GM18858 (cell line): ENCODE measurements at regions not wholly inside any gene's neighbourhood (a gene's known extent, or its start where the extent isn't known, plus 50 kb on each side); places are given as distances from the start of the nearest gene placed in this dataset.
"Not testable (repeated sequence)": the region's sequence is repeated elsewhere in the genome, so short reads cannot be mapped to it uniquely, and the experiment has no call there.

Experiments used
- ATAC-seq: cut with Tn5 transposase; IDR thresholded peaks from one replicate; pipeline ENCODE4 v1.9.1; 2021; ENCODE audit not compliant: unreplicated experiment

DNA sequence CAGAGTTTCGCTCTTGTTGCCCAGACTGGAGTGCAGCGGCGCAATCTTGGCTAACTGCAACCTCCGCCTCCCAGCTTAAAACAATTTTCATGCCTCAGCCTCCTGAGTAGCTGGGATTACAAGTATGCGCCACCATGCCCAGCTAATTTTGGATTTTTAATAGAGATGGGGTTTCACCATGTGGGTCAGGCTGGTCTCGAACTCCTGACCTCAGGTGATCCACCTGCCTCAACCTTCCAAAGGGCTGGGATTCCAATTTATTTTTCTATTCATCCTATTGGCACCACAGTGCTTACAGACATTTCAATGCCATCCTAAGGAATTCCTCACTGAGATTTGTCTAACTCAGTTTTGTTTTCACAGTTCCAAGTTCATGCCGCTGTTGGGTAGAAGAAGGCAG lies 98.3 kb upstream of the EGLN3 start:
- ATAC-seq, result not testable (repeated sequence)

DNA sequence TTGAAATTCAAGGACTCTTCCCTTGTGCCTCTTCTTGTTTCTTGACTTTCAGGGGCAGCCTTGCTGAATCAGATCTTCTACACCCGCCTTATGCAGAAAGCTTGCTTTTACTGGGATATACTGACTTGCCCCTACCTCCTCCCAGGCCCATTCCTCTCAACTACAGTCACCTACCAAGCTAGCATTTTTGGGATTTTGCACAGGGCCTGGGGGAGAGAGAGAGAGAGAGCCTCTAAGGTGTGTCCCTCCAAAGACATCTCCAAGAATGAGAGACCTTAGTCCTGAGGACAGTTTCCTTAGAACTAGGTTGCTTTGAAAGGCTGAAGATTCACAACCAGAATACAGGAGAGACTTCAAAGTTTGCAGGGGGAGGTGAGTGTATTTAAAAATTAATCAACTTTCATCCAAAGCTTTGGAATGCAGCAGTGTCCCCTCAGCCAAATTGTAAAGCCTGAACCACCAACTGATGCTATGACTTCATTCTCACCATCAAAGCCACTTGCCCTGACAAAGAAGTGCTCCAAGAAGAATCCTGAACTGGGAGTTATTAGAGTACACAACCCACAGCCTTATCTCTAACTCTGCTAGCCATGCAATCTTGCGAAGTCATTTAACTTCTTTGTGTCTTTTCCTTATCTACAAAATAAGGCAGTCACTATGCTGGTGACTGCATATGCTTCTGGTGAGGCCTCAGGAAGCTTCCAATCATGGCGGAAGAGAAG lies 96.1 kb upstream of the EGLN3 start:
- ATAC-seq, result no peak

DNA sequence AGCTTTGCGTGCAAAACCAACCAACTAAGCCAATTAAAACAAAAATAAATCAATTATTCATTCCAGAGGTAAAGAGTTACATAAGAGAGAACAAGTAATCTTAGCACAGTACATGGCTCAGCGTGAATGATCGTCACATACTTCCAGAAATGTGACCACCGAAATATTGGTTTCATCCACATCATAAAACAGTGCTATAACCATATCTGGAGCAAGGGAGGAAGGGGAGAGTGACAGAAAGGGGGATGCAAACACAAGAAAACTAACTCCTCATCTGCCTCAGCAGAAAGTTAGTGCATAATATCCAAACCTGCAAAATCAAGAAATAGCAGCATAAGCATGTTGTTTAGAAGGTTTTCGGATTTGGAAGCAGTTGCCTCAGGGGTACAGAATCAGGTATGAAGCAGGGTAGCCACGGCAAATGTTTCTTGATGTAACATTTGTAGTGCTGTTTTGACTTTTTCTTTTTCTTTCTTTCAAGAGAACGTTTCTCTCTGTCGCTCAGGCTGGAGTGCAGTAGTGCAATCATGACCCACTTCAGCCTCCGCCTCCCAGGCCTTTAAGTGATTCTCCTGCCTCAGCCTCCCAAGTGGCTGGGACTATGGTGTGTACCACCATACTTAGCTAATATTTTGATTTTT lies 93.9 kb upstream of the EGLN3 start:
- ATAC-seq, result no peak

DNA sequence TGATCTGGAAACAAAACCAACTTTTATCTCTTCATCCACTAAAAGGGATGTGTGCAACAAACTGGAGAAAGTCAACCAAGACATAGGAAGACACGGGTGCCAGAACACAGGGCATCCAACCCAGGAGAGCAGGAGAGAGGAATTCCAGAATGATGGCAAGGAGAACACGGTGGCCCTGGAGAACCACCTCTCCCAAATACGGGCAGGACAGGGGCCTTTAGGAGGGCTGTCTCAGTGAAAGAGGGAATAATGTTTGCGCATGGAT lies 93.4 kb upstream of the EGLN3 start:
- no peak for ATAC-seq

- ATAC-seq, result peak; percentile 91
Observed at GRCh38 chr14:34043627-34044372, 92.9 kb upstream of the EGLN3 start.

DNA sequence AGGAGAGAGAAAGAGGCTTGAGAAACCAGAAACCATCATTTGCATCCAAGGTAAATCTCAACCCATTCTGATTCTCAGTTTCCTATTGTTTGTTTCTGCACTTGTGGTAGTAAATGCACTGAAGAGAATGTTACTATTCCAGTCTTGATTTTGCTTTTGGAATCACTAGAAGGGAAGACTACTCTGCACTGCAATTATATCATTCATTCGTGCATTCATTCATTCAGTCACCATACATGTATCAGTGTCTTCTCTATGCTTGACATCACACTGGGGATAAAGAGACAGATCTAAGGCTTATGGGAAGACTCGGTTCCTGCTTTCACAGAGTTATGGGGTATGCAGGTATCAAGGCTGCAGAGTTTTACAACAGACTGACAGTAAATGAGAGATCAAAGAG lies 90.3 kb upstream of the EGLN3 start:
- ATAC-seq, result no peak

- no peak for ATAC-seq
Observed at GRCh38 chr14:34040766-34041165, 89.9 kb upstream of the EGLN3 start.

GRCh38 chr14:34039428-34040047 lies 88.7 kb upstream of the EGLN3 start:
- no peak for ATAC-seq

DNA sequence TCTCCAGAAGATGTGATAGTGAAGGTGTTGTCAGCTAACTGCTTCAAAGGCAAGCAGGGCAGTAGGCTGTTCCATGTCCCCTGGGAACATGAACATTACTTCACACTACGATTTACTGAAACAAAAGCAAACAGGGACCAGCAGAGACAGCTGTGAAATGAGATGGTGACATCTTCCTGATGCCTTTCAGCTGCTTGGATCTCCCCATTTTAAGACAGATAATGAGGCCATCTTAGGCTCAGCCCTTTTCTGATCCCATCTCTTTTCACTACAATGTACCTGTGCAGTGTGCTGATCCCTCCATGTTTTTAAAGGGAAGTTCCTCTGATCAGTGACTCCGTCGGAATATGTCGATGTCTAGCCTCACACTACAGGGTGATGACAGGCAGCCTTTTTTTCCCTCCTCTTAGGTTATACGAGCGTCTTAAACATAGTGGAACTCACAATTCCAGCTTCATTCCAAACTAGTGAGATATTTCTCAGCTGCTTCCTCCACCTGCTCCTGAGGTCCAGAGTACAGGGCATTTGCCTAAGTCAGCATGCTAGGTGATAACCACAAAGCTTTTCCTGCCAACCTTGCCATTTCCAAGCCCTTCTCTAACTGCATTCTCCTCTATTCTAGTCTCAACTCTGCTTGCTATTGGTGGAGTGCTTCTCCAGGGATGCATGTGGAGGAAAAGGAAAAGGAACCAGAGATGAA lies 87.6 kb upstream of the EGLN3 start:
- no peak for ATAC-seq

DNA sequence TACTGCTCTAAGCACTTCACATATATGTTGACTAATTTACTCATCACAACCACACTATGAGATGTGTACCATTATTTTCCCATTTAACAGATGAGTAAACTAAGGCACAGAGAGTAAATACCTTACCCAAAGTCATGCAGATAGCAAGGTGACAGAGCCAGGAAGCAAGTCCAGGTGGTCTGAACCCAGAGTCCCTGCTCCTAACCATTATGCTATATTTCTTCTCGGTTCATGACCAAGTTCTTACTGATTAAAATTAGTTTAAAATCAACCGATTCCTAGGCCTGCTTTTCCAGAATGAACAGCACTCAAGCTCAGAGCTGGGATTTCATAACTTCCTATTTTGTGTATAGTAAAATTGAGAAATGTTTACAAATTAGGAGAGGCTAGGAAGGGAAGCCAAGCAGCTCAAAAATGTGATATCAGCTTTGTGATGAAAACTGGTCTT lies 85.5 kb upstream of the EGLN3 start:
- no peak for ATAC-seq

DNA sequence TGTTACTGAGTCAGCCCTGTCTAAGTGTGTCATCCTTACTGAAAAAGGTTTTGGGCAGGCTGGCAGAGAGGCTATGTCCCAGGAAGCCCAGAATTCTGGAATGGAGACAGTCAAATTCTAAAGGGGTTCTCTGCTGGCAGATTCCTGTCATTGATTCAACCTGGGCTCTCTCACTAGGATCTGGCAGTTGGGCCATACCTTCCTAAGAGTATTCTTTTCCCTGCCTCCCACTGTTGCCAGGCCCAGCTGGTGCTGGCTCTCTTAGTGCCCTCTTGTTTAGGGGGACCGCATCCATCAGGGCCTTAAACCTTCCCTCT lies 85.0 kb upstream of the EGLN3 start:
- ATAC-seq, result no peak

- no peak for ATAC-seq
Observed at GRCh38 chr14:34035177-34035933, 84.5 kb upstream of the EGLN3 start.

GRCh38 chr14:34034447-34035176 lies 83.7 kb upstream of the EGLN3 start:
- no peak for ATAC-seq

DNA sequence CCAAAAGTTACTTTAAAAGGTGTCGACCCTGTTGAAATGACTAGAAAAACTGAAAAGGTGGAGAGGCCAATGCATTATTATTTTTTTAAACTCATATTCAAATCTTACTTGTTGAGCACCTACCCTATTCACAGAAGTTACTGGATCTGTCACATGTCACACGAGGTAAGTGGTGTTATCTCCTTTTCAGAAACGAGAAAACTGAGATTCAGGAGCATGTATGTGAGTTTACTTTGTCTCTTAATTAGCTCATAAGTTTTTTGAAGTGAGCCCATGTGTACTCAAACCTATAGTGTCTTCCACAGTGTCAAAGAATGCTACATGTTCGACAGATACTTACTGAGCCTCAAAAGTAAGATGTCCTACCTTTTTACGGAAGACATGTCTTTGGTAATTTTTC lies 81.8 kb upstream of the EGLN3 start:
- no peak for ATAC-seq

- no peak for ATAC-seq
Observed at GRCh38 chr14:34030864-34031263, 80.0 kb upstream of the EGLN3 start.

DNA sequence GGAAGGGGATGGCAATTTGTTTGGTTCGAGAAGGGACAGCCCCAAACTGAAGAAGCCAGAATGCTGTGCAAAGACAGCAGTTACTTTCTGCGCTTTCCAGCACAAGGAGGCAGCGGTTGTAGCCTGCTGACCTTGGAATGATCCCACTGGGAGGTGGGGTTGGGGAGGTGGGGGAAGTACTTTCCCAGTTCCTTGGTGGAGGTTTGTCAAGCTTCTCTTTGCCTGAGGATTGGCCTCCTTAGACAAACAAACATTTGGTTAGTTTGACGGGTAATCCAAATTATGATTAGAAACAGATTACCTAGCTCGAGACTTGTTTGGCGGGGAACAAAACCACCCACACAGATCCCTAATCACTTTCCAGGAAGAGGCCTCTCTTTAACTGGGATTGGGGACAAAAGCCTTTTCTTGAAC lies 79.1 kb upstream of the EGLN3 start:
- ATAC-seq, result no peak

DNA sequence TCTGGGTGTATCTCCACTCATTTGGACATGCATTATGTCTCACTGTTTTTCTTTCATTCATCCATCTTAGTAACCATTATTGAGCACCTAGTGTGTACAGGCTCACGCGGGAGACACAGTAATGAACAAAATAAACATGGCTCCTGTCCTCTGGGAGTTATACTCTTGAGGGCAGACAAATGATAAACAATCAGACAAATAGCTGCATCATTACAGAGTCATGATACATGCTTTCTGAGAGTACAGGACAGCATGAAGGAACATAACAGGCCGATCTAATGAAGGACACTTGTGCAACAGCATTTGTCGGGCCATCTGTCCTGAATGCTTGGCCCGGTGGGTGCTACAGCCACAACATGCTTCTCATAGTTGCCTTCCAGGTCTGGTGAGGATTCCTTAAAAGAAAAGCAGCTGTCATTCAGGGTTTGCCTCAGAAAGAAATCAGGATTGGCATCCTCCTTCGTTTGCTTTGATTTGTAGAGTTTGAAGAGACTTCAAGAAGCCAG lies 77.2 kb upstream of the EGLN3 start:
- ATAC-seq, result no peak

DNA sequence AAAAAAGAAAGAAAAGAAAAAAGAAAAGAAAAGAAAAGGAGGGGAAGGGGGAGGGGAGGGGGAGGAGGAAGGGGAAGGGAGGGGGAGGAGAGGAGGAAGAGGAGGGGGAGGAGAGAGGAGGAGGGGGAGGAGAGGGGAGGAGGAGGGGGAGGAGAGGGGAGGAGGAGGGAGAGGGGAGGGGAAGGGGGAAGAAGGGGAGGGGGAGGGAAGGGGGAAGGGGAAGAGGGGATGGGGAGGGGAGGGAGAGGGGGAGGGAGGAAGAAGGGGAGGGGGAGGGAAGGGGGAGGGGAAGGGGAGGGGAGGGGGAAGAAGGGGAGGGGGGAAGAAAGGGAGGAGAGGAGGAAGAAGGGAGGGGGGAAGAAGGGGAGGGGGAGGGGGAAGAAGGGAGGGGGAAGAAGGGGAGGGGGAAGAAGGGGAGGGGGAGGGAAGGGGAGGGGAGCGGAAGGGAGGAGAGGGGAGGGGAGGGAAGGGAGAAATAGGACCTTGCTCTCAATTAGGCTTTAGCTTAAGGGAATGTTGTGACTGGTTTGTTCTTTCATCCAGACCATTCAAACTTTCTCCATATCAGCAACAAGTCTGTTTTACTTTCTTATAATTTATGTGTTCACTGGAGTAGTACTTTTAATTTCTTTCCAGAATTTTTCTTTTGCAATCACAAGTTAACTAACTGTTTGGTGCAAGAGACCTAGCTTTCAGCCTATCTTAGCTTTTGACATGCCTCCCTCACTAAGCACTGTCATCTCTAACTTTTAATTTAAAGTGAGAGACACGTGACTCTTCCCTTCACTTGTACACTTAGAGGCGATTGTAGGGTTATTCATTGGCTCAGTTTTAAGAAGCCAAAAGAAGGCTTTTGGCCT lies 76.5 kb upstream of the EGLN3 start:
- ATAC-seq, result no peak
